Glutamatergic neuron (in vitro differentiated cells): ENCODE measurements at regions not wholly inside any gene's neighbourhood (a gene's known extent, or its start where the extent isn't known, plus 50 kb on each side); places are given as distances from the start of the nearest gene placed in this dataset.

ENCODE experiments used
- DNase-seq: peaks from one replicate; pipeline ENCODE4 v3.0.0; 2022
- H3K27ac Mint-ChIP-seq: one replicate; pipeline ENCODE4 v1.8.0; 2020; ENCODE audit warnings: mild to moderate bottlenecking, mixed read lengths, inconsistent platforms; ENCODE audit not compliant: unreplicated experiment
- H3K27me3 Mint-ChIP-seq: one replicate; pipeline ENCODE4 v1.8.0; 2020; ENCODE audit warnings: mild to moderate bottlenecking, moderate library complexity, mixed read lengths, inconsistent platforms; ENCODE audit not compliant: unreplicated experiment
- H3K36me3 Mint-ChIP-seq: one replicate; pipeline ENCODE4 v1.8.0; 2020; ENCODE audit warnings: mild to moderate bottlenecking, mixed read lengths, inconsistent platforms; ENCODE audit not compliant: unreplicated experiment
- H3K4me1 Mint-ChIP-seq: one replicate; pipeline ENCODE4 v1.8.0; 2020; ENCODE audit warnings: mild to moderate bottlenecking, low read depth, mixed read lengths, inconsistent platforms; ENCODE audit not compliant: unreplicated experiment
- H3K4me3 Mint-ChIP-seq: one replicate; pipeline ENCODE4 v1.8.0; 2020; ENCODE audit warnings: mild to moderate bottlenecking, mixed read lengths, inconsistent platforms; ENCODE audit not compliant: unreplicated experiment
- H3K9me3 Mint-ChIP-seq: one replicate; pipeline ENCODE4 v1.8.0; 2020; ENCODE audit warnings: mild to moderate bottlenecking, moderate library complexity, mixed read lengths, inconsistent platforms; ENCODE audit not compliant: unreplicated experiment
- CTCF ChIP-seq: fragments of 200-600 bp; sonication (generic); IDR thresholded peaks from one replicate; pipeline ENCODE4 v1.5.0; 2021; ENCODE audit not compliant: partially characterized antibody, unreplicated experiment

- no peaks in the 10 kb centered on the region for H3K4me1 Mint-ChIP-seq
- H3K27me3 Mint-ChIP-seq: peaks cover 3% of the 10 kb centered on the region
- peaks cover 4% of the 10 kb centered on the region for H3K36me3 Mint-ChIP-seq
- no peak overlapping the region for H3K27ac Mint-ChIP-seq
- no peak overlapping the region for H3K4me3 Mint-ChIP-seq
- H3K9me3 Mint-ChIP-seq: peaks cover 2% of the 10 kb centered on the region
- TF ChIP-seq CTCF: no peak
- DNase-seq: no peak
Measured at GRCh38 chr17:27396045-27396444, 60.2 kb upstream of the KSR1 start.

GRCh38 chr17:27396941-27397340 lies 59.3 kb upstream of the KSR1 start:
- no peak for TF ChIP-seq CTCF
- DNase-seq: no peak
- Mint-ChIP-seq H3K4me3 (no peak overlapping the region), H3K27me3 (peaks cover 3% of the 10 kb centered on the region), H3K4me1 (no peaks in the 10 kb centered on the region), H3K36me3 (peaks cover 4% of the 10 kb centered on the region), H3K9me3 (peaks cover 2% of the 10 kb centered on the region), H3K27ac (no peak overlapping the region)

- TF ChIP-seq CTCF: no peak
- Mint-ChIP-seq H3K36me3 (peaks cover 4% of the 10 kb centered on the region), H3K4me1 (no peaks in the 10 kb centered on the region), H3K27ac (no peak overlapping the region), H3K9me3 (peaks cover 6% of the 10 kb centered on the region), H3K27me3 (peaks cover 3% of the 10 kb centered on the region), H3K4me3 (no peak overlapping the region)
- DNase-seq: no peak
Measured at GRCh38 chr17:27398691-27399090, 57.6 kb upstream of the KSR1 start.

- Mint-ChIP-seq H3K36me3 (no peaks in the 10 kb centered on the region), H3K4me1 (no peaks in the 10 kb centered on the region), H3K4me3 (no peak overlapping the region), H3K9me3 (peaks cover 4% of the 10 kb centered on the region), H3K27me3 (peaks cover 2% of the 10 kb centered on the region), H3K27ac (no peak overlapping the region)
- no peak for TF ChIP-seq CTCF
- DNase-seq: no peak
Measured at GRCh38 chr17:27400991-27401390, 55.3 kb upstream of the KSR1 start.

- no peak overlapping the region for H3K27ac Mint-ChIP-seq
- TF ChIP-seq CTCF: no peak
- H3K36me3 Mint-ChIP-seq: no peaks in the 10 kb centered on the region
Measured at GRCh38 chr17:27402943-27403342, 53.3 kb upstream of the KSR1 start.

More at GRCh38 chr17:27402943-27403342, 53.3 kb upstream of the KSR1 start:
- peaks cover 4% of the 10 kb centered on the region for H3K9me3 Mint-ChIP-seq
- H3K4me3 Mint-ChIP-seq: no peak overlapping the region
- DNase-seq: no peak
- H3K4me1 Mint-ChIP-seq: no peaks in the 10 kb centered on the region
- H3K27me3 Mint-ChIP-seq: peaks cover 2% of the 10 kb centered on the region
